ENCODE measurements at regions not wholly inside any gene's neighbourhood (a gene's known extent, or its start where the extent isn't known, plus 50 kb on each side); places are given as distances from the start of the nearest gene placed in this dataset.

DNA sequence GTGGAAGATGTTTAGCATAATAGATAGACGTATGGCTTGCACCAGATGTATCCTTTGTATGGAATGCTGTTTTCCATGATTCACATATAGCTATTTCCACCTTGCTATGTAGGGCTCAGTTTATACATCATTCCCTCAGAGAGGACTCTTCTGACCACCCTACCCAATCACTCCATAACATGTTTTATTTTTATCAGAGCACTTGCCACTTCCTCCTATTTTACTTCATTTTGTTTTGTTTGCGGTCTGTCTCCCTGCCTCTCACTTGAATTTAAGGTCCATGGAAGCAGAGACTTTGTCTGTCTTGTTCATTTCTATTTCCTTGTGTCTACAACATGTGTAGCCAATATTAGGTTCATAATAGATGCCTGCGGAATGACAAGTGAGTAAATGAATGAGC, 266.9 kb upstream of the CITED2 start:
- DNase-seq (ENCODE audit: low read depth in 1 of 2, low spot score in 1 of 2) = no peak

DNA sequence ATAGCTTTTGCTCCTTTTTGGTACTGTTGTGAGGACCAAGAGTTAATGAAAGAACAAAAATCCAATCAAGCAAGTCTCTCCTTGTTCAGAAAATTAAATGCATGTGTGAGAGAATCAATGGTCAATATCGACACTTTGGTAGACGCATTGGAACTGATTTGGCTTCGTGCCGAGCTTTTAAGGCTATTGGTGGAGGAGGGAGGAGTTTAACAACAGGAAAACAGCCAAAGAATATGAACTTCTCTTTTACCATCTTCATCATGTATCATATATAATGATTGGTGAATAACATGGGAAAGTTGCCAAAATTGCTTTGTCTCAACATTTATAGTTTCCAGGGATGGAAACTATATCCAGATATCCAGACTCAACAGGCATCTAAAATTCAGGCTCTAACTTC, 266.5 kb upstream of the CITED2 start:
- no peak for DNase-seq (ENCODE audit: low read depth in 1 of 2, low spot score in 1 of 2)

DNA sequence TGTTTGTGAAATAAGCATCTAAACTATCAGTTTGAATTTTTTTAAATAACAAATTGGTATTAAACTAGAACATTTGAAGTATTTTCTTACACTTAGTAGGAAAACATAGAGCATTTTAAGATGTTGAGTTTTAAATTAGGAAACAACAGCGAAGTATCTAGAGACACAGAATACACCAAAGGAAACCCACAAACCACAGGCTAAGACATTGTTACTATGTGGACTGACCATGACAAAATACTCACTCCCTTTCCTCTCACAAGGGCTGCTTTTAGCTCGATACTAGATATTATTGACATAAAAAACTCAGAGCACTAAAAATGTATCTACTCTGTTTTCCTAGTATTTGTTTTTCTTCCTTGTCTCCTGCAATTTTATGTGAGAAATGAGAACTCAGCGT, 266.0 kb upstream of the CITED2 start:
- DNase-seq (ENCODE audit: low read depth in 1 of 2, low spot score in 1 of 2) = no peak

DNA sequence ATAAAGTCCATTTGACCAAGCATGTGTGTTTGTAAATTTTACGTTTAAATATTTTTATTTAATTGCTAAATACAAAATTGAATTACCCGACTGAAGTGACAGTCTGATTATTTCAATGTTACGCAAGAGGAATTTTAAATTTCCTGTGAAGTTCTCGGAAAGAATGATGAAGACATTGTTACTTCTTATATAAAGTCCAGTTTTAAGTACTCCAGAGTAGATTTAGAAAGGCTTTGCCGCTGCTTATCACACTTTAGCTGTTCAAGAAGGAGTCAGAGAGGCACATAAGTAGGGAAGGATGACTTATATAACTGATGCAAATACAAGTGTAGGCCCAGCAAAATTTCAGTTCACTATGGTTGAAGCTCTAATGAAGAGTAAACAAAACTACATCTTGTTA, 265.1 kb upstream of the CITED2 start:
- no peak for DNase-seq (ENCODE audit: low read depth in 1 of 2, low spot score in 1 of 2)

DNA sequence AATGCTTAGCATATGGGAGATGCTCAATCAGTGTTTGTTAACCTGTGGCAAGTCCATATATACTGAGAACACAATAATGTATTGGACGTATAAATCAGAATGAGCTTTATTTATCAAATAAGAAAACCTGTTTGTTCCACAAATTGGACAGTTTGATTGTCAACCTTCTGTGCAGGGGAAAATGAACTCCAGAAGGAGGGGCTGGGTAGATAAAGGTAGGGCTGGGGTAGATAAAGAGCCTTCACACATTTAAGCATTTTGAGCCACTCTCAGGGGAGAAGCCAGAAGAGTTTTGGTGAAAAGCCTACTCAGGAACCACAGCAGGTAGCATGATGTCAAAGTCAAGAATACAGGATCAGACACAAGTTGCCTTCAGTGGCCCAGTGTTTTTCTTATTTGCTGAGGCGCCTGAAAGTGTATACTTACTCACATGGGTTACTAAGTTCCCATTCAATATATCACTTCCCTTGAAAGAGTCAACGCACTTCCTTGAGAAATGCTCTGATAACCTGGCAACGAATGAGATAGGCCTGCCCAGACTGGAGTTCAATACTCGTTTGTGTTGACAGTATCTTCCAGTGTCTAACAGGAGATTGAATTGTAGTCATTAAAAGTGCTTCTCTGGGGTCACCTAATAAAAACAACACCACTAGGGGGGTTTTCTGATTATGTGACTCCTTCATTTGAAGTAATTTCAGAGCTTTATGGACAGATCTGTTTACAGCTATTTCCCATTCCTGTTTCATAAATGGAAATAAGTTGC, 263.9 kb upstream of the CITED2 start:
- DNase-seq (ENCODE audit: low read depth in 1 of 2, low spot score in 1 of 2) = no peak

DNA sequence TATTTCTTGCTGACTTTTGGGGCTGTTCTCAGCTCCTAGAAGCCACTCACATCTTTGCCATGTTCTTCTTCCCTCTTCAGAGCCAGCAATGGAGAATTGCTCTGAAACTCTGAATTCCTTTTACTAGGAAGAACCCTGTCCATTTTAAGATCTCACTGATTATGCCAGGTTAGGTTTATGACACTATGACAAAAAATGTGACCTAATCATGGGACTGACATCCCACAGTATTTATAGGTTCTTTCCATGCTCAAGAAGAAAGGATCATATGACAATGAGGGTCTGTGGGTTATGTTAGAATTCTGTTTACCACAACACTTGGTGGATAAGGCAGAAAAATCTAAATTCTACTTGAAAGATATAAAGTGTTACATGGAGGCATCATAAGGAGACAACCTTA, 263.3 kb upstream of the CITED2 start:
- no peak for DNase-seq (ENCODE audit: low read depth in 1 of 2, low spot score in 1 of 2)

DNA sequence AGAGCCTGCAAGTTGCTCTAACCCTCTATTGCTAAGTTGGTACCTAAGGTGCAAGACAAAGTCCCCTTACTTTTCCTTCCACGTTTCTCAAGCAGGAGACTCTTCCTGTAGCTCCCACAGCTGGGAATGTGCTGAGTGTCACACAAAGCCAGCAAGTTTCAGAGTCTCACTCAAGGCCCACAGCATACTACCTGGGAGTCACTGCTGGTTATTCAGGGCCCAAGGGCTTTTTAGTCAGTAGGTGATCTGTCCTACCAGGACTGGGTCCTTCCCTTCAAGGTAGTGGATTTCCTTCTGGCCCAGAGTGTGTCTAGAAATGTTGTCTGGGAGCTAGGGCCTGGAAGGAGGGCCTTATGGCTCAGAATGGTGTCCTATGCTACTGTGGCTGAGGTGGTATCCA, 261.9 kb upstream of the CITED2 start:
- DNase-seq (ENCODE audit: low read depth in 1 of 2, low spot score in 1 of 2) = no peak

DNA sequence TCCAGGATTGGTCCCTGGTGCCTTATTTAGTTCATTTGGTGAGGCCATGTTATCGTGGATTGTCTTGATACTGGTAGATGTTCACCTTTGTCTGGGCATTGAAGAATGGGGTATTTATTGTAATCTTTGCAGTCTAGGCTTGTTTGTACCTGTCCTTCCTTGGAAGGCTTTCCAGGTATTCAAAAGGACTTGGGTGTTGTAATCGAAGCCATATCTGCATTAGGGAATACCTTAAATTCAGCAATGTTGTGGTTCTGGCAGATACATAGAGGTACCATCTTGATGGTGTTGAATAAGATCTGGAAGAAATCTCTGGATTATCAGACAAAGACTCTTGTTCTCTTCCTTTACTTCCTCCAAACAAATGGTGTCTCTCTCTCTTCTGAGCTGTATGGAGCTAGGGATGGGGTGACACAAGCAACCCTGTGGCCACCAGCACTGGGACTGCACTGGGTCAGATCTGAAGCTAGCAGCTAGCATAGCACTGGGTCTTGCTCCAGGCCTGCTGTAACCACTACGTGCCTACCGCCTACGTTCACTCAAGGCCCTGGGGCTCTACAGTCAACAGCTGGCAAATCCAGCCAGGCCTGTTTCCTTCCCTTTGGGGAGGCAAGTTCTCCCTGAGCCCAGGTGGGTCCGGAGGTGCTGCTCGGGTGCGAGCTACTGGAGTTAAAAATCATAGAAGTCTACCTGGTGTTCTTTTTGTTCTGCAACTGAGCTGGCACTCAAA, 261.1 kb upstream of the CITED2 start:
- DNase-seq (ENCODE audit: low read depth in 1 of 2, low spot score in 1 of 2) = no peak

DNA sequence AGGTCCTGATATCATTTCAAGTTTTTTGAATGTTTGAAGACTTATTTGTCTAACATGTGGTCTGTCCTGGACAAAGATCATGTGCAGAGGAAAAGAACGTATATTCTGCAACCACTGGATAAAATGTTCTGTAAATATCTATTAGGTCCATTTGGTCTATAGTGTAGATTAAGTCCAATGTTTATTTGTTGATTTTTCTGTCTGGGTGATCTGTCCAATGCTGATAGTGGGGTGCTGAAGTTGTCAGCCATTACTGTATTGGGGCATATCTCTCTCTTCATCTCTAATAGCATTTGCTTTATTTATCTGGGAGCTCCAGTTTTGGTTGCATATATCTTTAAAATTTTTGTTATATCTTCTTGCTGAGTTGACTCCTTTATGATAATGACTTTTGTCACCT, 258.4 kb upstream of the CITED2 start:
- no peak for DNase-seq (ENCODE audit: low read depth in 1 of 2, low spot score in 1 of 2)

DNA sequence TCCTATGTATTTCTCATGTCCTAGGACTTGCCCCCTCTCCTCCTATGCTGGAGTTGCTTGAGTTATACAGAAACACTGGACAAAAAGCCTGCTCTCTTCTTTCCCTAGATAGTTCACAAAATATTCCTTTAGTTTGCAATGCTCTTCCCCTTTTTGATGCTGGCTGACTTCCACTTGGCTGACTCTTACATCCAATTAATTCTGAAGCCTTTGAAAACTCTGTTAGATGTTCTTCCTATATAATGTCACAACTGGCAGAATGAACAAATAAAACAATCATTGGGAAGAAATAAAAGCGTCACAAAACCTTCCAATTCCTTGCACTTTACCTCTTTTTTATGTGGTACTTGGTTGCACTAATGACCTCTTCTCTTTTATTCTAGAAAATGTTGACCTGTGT, 253.8 kb upstream of the CITED2 start:
- no peak for DNase-seq (ENCODE audit: low read depth in 1 of 2, low spot score in 1 of 2)

DNA sequence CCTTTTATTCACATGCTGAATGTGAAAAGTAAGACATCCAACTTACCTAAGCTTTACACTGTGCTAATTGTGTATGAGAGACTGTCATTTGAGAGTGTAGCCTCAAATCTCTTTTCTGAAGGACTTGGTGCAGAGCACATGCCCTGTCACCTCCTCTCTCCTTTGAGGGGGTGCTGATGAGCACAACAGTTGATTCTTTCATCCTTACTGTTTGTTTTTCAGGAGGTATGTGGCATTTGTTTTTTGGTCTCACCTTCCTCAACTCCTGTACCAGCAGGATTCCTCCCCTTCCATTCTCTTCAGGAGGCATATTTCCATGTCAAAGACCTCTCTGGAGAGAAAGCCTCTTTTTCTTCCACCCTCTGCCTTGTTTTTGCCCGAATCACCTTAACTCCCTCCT, 252.6 kb upstream of the CITED2 start:
- DNase-seq (ENCODE audit: low read depth in 1 of 2, low spot score in 1 of 2) = no peak

DNA sequence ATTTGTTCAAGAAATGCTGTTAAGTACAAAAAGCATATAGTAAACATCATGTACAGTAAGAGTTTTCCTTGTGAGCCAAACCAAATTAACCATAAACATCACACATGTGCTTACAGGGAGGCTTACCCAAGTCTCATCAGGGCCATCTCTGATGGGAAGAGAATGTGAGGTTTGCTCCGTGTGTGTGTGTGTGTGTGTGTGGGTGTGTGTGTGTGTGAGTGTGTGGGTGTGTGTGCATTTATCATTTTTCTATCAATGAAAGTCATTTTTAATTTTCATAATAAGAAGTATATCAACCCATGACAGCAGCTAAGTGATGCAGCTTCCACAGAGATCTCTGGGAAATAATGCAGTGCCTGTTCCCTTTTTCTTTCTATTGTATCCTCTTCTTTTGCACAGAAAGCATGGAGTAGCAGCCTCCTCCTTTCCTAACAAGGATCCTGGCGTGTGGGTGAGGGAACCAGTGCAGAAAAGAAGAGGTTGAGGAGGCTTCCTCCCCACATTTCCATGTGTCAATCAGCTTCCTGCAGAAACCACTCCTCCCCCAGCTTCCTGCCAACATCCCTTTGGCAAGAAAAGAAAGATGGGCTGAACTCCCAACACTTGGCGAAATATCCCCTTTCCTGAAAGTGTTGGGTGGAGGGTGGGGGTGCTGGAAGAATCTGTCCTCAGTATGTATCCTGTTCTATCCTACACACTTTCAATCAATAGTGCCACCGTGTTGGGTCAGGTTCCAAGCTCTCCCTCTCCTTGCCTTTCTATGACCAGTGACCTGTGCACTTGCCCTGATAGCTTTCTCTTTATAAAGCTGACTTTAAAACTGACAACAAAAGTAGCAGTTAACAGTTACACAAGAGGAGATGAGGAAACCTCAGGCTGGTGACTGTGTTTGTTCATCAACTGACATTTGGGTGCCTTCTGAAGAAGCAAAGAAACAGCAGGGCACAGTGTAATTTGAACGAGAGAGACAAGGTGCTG, 251.8 kb upstream of the CITED2 start:
- DNase-seq (ENCODE audit: low read depth in 1 of 2, low spot score in 1 of 2) = no peak

DNA sequence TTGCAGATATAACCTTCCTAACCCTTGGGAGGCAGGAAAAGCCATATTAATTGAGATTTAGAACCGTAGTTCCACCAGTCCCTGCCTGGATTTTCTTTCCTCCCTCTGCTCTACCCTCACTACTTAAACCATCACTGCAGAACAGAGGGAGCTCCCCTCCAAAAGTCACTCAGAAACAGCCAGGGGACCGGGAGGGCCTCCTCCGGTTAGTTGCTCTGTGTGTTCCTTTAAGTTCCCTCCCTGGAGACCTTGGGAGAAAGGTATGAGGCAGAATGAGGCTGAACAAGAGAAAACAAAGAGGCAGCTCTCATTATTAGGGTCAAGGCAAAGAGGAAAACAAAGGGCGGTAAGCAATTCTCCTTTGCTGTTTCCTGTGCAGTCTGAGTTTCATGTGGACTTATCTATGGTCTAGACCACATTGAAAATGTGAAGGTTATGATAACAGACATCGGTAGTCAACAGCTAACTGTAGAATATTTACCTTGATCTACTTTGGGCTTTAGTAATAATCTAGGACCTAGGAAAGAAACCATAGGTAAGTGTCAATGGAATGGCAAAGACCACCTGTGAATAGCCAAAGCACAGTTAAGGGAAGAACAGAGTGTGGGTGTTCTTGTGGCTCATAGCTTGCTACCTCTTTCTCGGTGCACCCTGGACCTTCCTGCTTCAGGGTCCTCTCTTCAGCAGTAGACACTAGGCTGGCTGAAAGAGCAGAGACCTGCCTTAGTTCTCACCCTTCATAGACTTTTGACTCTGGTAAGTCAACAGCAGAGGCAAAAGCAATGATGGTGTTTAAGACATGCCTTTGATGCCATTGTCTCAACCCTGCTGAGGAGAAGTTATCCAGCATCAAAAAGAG, 250.9 kb upstream of the CITED2 start:
- no peak for DNase-seq (ENCODE audit: low read depth in 1 of 2, low spot score in 1 of 2)

DNA sequence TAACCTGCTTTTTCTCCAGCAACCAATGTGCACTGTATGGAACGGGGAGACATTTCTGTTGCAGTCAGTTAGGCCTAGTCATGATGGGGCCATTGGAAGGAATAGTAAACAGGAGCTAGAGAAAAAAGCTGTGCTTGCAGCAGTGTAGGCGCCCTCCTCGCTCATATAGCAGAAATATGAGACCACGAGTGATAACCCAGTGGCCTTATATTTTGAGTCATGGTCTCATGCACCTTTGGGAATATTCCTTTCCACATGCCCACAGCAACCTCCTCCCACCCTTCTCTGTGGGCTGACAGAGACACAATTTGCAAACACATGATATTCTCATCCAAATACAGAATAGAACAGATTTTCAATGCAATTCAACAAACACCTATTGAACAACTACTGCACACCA, 248.9 kb upstream of the CITED2 start:
- DNase-seq (ENCODE audit: low read depth in 1 of 2, low spot score in 1 of 2) = no peak

DNA sequence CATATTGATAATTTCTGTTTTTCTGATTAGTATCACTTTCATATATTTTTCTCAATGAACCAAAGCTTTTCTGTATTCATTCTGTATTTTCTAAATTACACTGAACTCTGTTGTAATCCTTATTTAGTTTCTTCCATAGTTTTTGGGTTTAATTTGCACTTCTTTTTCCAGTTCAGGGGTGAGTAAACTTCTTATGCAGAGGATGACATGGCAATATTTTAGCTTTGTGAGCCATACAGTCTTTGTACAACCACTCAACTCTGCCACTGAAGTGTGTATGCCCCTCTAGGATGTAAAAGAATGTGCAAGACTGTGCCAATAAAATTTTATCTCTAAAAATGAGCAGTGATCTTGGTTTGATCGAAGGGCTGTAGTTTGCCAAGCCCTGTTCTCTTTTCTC, 239.0 kb upstream of the CITED2 start:
- DNase-seq (ENCODE audit: low read depth in 1 of 2, low spot score in 1 of 2) = no peak

DNA sequence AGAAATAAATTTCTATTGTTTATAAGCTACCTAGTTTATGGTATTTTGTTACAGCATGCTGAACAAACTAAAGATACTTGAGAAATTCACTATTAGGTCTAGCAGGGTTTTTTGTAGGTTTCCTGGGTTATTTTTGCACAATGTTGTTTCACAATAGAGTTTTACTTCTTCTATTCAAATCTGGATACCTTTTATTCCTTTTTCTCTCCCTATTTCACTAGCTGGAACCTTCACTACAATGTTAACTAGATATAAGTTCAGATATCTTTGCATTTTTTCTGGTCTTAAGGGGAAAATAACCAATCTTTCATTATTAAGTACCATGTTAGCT, 237.7 kb upstream of the CITED2 start:
- no peak for DNase-seq (ENCODE audit: low read depth in 1 of 2, low spot score in 1 of 2)

DNA sequence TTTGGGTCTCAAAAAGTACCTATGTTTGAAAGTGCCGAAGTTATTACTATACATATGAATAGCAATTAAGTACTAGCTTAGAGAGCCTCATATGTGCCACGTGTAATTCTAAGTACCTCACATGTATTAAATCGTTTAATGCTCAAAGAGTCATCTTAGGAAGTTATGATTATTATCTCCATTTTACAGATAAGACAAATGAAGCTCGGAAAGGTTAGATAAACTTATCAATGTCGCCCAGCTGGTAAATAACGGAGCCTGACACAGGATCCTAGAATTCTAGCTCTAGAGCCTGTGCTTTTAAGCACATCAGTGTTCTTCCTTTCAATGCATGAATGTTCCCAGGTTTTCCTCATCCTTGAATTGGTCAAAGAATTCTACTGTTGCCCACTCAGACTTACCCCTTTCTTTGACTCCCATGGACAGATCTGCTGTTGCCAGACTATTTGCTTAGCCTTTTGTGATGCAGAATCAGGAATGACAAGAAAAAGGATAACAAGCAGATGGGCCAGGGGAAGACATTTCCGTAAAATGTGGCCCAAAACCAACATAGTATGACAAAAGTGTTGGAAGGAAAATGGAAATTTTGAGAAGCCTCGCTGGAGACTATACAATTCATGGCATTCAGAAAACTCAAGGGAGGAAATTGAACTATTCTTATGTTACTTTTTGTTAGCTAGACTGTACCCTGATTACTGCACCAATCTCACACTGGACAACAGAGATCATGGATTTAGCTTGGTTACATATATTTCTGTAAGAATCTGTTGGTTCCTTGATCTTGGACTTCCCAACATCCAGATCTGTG, 237.1 kb upstream of the CITED2 start:
- DNase-seq (ENCODE audit: low read depth in 1 of 2, low spot score in 1 of 2) = no peak

DNA sequence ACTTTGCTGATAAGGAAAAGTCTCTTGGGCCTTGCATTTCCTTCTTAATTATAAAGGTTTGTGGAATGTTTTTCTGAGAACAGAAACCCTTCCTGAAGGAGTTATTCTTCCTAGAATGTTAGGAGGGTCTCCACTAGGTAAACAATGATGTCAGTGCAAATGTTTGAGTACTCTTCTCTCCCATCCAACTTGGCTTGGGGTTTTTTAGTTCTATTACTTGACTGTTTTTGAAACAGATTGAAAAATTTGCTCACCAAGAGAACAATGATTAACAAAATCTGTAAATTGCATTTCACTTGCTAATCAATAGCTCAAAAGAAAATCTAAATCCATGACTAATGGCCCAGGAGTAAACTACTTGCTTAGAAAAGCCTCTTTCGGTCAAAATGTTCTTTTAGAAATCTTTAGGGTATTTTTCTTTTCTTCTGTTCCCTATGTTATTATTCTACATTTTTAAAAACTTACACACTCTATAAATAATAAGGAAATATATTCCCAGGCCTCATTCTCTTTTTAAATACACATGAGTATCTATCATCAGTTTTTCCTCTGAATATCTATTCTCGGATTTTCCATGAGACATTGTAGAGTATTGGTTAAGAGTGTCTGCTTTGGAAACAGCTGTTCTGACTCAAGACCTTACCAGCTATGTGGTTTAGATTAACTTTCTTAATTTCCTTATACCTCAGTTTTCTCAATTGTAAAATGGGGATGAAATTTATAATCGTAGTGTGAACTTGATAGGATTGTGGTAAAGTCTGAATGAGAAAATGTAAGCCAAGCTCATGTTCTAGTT, 234.2 kb upstream of the CITED2 start:
- DNase-seq (ENCODE audit: low read depth in 1 of 2, low spot score in 1 of 2) = no peak

DNA sequence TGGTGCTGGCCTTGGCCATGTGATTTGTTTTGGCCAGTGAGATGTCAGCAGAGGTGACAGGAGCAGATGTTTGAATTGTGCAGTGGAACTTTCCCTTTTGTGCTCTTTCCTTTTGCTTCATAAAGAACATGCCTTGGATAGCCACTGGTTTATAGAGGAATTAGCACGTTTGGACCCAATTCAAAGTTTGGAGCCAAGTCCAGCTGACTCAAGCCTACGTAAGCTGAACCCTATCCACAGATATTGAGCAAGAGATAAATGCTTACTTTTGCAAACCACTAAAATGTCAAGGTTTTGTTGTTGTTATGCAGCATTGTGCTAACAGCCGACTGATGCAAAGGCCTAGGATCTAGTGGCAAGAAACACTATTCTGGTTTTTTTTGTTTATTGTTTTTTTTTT, 230.9 kb upstream of the CITED2 start:
- no peak for DNase-seq (ENCODE audit: low read depth in 1 of 2, low spot score in 1 of 2)

Data from activated CD4-positive, alpha-beta T cell treated with anti-CD3 and anti-CD28 coated beads, Interleukin-2, amount 50 U/mL, for 24 hours (primary cell).